Mammary epithelial cell (primary cell): ENCODE measurements at regions not wholly inside any gene's neighbourhood (a gene's known extent, or its start where the extent isn't known, plus 50 kb on each side); places are given as distances from the start of the nearest gene placed in this dataset.

Experiments
- CTCF ChIP-seq, 2 donors: IDR thresholded peaks in 1 of 2; conservative IDR thresholded peaks in 1 of 2; 2 replicates each; pipeline ENCODE4 v1.5.1; 2011 to 2012; ENCODE audit warnings: inconsistent platforms in 2 of 2, low read length in 2 of 2, mild to moderate bottlenecking in 2 of 2, control low read depth in 1 of 2, low read depth in 1 of 2; ENCODE audit not compliant: insufficient read depth in 1 of 2; ENCODE audit errors: extremely low read depth in 1 of 2
- EZH2 ChIP-seq: IDR thresholded peaks from 2 replicates; pipeline ENCODE4 v1.6.1; 2012; ENCODE audit warnings: low read length, inconsistent platforms, borderline replicate concordance

DNA sequence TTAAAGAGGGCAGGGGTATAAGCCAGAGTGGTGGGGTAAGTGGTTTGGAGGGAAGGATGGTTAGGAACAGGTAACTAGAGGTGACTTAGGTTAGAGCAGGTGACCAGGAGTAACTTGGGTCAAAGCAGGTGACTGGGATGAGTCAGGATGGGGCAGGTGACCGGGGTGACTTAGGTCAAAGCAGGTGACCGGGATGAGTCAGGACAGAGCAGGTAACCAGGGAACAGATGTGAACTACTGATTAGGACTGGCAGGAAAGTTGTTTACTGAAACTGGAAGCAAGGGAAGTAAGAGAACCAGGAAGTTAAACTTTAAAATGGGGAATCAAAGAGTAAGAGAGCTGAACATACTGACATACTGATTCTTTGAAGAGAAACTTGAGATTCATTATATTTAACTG lies 57.4 kb downstream of the FSCB start:
- no peak for TF ChIP-seq CTCF (conservative IDR thresholded peaks at IDR 0.05 in 1 of 2, IDR thresholded peaks at IDR 0.05 in 1 of 2; ENCODE audit: extremely low read depth in 1 of 2, insufficient read depth in 1 of 2, low read depth in 1 of 2, low read length in 2 of 2)
- no peak for TF ChIP-seq EZH2
